GM21723 (cell line): ENCODE measurements at regions not wholly inside any gene's neighbourhood (a gene's known extent, or its start where the extent isn't known, plus 50 kb on each side); places are given as distances from the start of the nearest gene placed in this dataset.

Source experiments
- ATAC-seq: cut with Tn5 transposase; IDR thresholded peaks from one replicate; pipeline ENCODE4 v1.9.1; 2021; ENCODE audit warnings: mild to moderate bottlenecking, moderate library complexity; ENCODE audit not compliant: unreplicated experiment

- no peak for ATAC-seq
Observed at GRCh38 chr12:78683031-78683430, 181.5 kb upstream of the SYT1 start.

- ATAC-seq: no peak
Observed at GRCh38 chr12:78683626-78684025, 180.9 kb upstream of the SYT1 start.

GRCh38 chr12:78684419-78684818 is 180.2 kb upstream of the SYT1 start:
- ATAC-seq: no peak

GRCh38 chr12:78695749-78696148 is 168.8 kb upstream of the SYT1 start:
- no peak for ATAC-seq

- ATAC-seq: no peak
Observed at GRCh38 chr12:78696267-78696666, 168.3 kb upstream of the SYT1 start.

- no peak for ATAC-seq
Observed at GRCh38 chr12:78697817-78698415, 166.7 kb upstream of the SYT1 start.

GRCh38 chr12:78698747-78699146 is 165.8 kb upstream of the SYT1 start:
- ATAC-seq: no peak

- no peak for ATAC-seq
Observed at GRCh38 chr12:78700565-78700964, 164.0 kb upstream of the SYT1 start.

GRCh38 chr12:78703820-78704525 is 160.6 kb upstream of the SYT1 start:
- no peak for ATAC-seq

GRCh38 chr12:78711954-78712353 is 152.6 kb upstream of the SYT1 start:
- ATAC-seq: no peak

- no peak for ATAC-seq
Observed at GRCh38 chr12:78712834-78713481, 151.6 kb upstream of the SYT1 start.

- ATAC-seq: no peak
Observed at GRCh38 chr12:78719721-78720120, 144.9 kb upstream of the SYT1 start.

GRCh38 chr12:78721906-78722305 is 142.7 kb upstream of the SYT1 start:
- no peak for ATAC-seq

- ATAC-seq: no peak
Observed at GRCh38 chr12:78725033-78725432, 139.5 kb upstream of the SYT1 start.

GRCh38 chr12:78725951-78726580 is 138.5 kb upstream of the SYT1 start:
- ATAC-seq: no peak

GRCh38 chr12:78726854-78727253 is 137.7 kb upstream of the SYT1 start:
- ATAC-seq: no peak

GRCh38 chr12:78732481-78732880 is 132.1 kb upstream of the SYT1 start:
- no peak for ATAC-seq

- ATAC-seq: no peak
Observed at GRCh38 chr12:78739653-78740052, 124.9 kb upstream of the SYT1 start.

- ATAC-seq: no peak
Observed at GRCh38 chr12:78746001-78746400, 118.6 kb upstream of the SYT1 start.

GRCh38 chr12:78753058-78753457 is 111.5 kb upstream of the SYT1 start:
- ATAC-seq: no peak

- ATAC-seq: no peak
Observed at GRCh38 chr12:78756936-78757335, 107.6 kb upstream of the SYT1 start.

GRCh38 chr12:78759367-78759766 is 105.2 kb upstream of the SYT1 start:
- ATAC-seq: no peak
